Epithelial cell of esophagus (primary cell): ENCODE measurements at regions not wholly inside any gene's neighbourhood (a gene's known extent, or its start where the extent isn't known, plus 50 kb on each side); places are given as distances from the start of the nearest gene placed in this dataset.
"Not testable (repeated sequence)": the region's sequence is repeated elsewhere in the genome, so short reads cannot be mapped to it uniquely, and the experiment has no call there.

Source experiments
- DNase-seq: peaks from one replicate; pipeline ENCODE4 v3.0.0; 2010; ENCODE audit warnings: low read depth
- H3K4me3 ChIP-seq: 2 replicates; pipeline ENCODE4 v1.5.1; 2011; ENCODE audit warnings: mild to moderate bottlenecking, low read length, control low read depth
- CTCF ChIP-seq: IDR thresholded peaks from 2 replicates; pipeline ENCODE4 v1.5.1; 2011; ENCODE audit warnings: low read depth, mild to moderate bottlenecking, low read length, control low read depth, inconsistent platforms; ENCODE audit not compliant: insufficient read depth; ENCODE audit errors: missing control alignments

DNA sequence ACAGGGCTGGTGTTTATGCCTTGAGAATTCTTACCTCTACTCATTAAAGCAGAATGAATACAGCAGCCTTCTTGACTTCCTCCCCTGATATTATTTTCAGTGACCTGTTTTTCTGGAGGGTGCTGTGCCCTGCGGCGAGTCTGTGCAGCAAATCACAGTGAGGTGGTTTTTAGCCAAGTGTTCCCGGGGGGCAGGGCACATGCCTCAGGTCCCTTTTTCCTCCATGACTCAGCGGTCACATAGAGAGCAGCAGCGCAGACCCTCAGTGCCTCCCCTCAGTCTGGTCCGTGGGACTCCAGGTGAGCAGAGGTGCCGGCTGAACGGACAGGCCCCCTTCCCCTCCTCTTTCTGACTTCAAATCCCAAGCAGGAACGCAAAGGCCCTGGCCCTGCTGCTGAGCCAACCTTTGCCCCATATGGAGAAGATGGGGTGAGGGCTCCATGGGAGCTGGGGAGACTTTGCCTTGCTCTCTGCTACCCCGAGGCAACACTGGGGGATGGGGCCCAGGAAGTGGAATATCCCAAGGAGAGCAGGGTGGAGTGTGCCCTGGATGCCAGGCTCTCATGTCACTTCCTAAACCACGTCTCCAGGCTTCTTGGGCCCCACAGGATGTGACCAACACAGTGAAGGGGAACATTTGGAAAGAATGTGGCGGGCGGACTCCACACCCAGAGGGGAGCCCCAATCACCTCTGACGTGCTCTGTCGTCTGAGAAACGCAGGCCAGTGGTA is 90.0 kb downstream of the DHRS2 start:
- DNase-seq = peak; percentile 10
- no peak for TF ChIP-seq CTCF
- no peak overlapping the region for H3K4me3 ChIP-seq

DNA sequence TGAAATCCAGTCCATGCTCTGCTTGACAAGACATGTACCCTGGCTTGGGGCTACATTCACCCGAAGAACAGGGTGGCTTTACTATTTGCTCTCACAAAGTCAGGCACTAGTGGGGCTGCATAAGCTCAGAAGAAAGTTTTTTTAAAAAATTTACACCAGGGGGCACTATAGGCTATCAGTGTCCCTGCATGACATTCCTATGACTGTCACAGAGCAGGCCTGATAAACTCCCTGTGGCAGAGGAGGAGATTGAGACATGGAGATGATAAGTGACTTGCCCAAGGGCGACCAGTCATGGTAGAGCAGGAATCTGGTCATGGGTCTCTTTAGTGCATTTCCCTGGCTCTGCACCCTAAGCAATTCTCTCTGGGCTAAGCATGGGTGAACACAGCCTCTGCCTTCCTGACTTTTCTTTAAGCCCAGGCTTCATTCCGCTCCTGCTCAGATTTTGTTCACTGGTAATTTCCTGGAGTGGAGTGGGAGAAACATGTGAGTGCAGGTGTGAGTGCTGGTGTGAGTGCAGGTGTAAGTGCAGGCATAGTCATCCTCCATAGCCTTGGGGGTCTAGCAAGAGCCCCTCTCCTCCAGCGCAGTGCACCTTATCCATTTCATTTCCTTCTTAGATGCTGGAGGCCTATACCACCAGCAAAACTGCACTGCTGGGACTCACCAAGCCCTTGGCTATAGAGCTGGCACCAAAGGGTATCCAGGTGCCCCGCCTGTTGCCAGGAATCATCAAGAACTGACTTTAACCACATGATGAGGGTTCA is 91.6 kb downstream of the DHRS2 start:
- peak; percentile 31 for TF ChIP-seq CTCF
- peak; percentile 75 for DNase-seq
- no peak overlapping the region for H3K4me3 ChIP-seq

- DNase-seq = no peak
- H3K4me3 ChIP-seq = no peak overlapping the region
- no peak for TF ChIP-seq CTCF
These were observed 92.6 kb downstream of the DHRS2 start for GRCh38 chr14:23728791-23729190.

GRCh38 chr14:23729720-23730387 is 93.7 kb downstream of the DHRS2 start:
- no peak overlapping the region for H3K4me3 ChIP-seq
- no peak for TF ChIP-seq CTCF
- no peak for DNase-seq

DNA sequence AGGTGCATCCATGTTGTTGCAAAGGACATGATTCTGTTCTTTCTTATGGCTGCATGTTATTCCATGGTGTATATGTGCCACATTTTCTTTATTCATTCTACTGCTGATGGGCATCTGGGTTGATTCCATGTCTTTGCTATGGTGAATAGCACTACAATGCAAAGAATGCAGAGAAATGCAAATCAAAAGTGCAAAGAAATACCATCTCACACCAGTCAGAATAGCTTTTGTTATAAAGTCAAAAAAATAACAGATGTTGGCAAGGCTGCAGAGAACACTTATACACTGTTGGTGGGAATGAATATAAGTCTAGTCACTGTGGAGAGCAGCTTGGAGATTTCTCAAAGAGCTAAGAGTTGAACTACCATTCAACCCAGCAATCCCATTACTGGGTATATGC is 99.2 kb downstream of the DHRS2 start:
- H3K4me3 ChIP-seq = no peak overlapping the region
- DNase-seq = no peak
- TF ChIP-seq CTCF = no peak

- H3K4me3 ChIP-seq, DNase-seq: not testable (repeated sequence)
These were observed 108.2 kb downstream of the DHRS2 start for GRCh38 chr14:23744368-23744767.

- DNase-seq = no peak
- H3K4me3 ChIP-seq = no peak overlapping the region
- TF ChIP-seq CTCF = no peak
These were observed 114.2 kb downstream of the DHRS2 start for GRCh38 chr14:23750357-23750756.
